NCI-H2081 treated with DMSO at 0.1 percent for 48 hours (cell line): ENCODE measurements at regions not wholly inside any gene's neighbourhood (a gene's known extent, or its start where the extent isn't known, plus 50 kb on each side); places are given as distances from the start of the nearest gene placed in this dataset.
"Not testable (repeated sequence)": the region's sequence is repeated elsewhere in the genome, so short reads cannot be mapped to it uniquely, and the experiment has no call there.

ENCODE experiments used
- DNase-seq: peaks from one replicate; lab custom pipeline; 2025; lab: John Stamatoyannopoulos, UW

- DNase-seq, result no peak
Observed at GRCh38 chr3:191869738-191870415, 408.9 kb downstream of the PYDC2 start.

- no peak for DNase-seq
Observed at GRCh38 chr3:191873736-191874135, 412.8 kb downstream of the PYDC2 start.

DNA sequence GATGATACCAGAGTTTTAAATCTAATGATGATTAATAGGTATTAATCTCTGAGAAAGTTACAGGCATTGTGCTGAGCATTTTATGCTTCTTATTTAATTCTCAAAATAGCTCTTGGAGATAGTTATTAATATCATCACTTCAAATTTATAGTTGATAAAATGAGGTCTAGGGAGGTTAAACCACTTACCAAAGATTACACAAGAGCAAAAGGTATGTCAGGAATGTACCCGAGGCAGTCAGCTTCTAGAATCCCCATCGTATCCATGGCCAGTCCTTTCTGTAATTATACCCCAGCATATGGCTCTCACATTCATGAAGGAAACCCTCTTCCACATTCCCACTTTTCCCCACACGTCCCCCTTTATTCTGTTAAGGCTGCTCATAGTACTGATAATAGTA is 421.3 kb downstream of the PYDC2 start:
- DNase-seq, result no peak

GRCh38 chr3:191884132-191884531 is 423.2 kb downstream of the PYDC2 start:
- DNase-seq, result no peak

DNA sequence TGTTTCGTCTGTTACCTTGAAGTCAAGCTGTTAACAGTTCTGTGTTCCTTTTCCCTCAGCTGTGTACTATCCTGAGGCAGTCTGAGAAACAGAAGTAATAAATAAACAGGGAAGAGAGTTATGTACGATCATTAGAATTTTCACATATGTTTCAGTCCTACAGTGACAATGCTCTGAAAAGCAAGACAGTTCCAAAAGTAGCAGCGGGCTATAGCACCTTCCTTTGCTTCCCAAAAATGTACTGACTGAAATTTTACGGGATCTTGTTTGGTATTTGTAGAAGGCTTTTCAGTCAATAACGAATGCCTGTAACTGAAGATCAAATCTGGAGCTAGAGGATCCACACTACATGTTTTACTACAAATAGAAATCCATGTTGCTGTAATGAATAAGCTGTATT is 428.1 kb downstream of the PYDC2 start:
- DNase-seq, result no peak

GRCh38 chr3:191889756-191890155 is 428.8 kb downstream of the PYDC2 start:
- DNase-seq, result no peak

DNA sequence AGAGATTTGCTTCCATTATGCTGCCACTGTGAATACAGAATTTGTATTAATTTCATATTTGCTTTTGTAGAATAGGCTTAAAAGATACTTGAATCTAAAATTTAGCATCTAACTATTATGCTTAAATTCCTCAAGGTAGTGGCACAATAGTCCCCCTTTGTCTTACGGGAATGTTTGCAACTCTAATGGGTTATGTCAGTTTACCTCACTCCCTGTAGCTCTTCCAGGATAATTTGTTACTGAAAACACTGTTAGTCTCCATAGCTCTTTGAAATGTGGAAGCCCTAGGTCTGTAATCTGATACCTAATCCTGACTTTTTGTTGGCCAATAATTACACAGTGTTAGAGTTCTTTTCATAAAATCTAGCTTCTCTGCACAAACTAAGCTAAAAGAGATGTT is 433.4 kb downstream of the PYDC2 start:
- no peak for DNase-seq

DNA sequence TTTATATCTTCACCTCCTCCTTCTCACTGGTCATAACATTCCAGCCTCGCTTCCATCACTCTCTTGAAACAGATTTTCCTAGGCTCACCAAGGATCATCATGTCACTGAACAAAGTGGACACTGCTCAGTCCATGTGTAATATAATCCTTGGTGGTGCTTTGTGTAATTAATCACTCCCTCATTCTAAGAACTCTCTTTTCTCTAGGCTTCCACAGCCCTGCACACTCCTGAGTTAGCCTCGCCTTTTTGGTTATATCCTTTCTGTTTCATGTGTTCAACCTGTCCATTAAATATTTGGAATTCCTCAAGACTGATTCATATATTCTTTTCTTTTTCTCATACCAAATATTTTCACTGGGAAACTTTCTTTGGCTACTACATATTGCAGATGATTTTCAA is 440.8 kb downstream of the PYDC2 start:
- no peak for DNase-seq

GRCh38 chr3:191912616-191913204 is 451.7 kb downstream of the PYDC2 start:
- DNase-seq, result no peak

DNA sequence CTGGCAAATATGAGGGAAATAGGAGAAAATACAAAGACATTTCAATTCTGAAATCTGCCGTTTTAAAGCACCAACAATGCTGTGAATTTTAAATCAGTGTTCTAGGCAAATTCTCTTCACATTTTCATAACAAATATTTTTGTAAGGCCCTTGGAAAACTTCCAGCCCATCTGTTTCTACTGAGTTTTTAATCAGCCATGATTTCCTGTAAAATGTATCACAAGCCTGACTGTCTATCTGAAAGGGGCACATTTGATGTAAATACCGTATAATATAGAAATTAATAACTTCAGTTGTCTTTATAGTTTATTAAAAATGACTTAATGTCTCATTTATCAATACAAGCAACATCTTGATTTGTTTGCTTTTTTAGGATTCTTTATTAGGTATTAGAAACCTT is 454.7 kb downstream of the PYDC2 start:
- DNase-seq, result no peak

GRCh38 chr3:191919491-191920026 is 458.6 kb downstream of the PYDC2 start:
- DNase-seq, result no peak

DNA sequence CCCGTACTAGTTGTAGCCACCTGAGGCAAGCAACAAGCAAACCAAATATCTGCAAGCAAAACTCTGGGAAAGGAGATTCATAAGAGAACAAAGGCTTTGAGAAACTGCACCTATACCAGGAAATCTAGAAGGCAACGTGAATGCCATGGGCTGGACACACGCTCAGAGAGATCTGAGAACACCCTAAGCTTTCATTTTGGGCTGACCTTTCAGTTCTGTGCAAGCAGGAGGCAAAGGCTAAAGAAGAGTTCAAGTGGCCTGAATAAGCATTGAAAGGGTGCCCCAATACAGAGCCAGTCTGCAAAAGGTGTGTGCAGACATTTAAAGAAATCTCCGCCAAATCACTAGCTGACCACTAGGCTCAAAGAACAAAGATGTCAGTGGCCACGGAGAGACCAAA is 461.6 kb downstream of the PYDC2 start:
- no peak for DNase-seq

- DNase-seq, result not testable (repeated sequence)
Observed at GRCh38 chr3:191927183-191927817, 466.3 kb downstream of the PYDC2 start.

- not testable (repeated sequence) for DNase-seq
Observed at GRCh38 chr3:191927998-191928397, 467.0 kb downstream of the PYDC2 start.

DNA sequence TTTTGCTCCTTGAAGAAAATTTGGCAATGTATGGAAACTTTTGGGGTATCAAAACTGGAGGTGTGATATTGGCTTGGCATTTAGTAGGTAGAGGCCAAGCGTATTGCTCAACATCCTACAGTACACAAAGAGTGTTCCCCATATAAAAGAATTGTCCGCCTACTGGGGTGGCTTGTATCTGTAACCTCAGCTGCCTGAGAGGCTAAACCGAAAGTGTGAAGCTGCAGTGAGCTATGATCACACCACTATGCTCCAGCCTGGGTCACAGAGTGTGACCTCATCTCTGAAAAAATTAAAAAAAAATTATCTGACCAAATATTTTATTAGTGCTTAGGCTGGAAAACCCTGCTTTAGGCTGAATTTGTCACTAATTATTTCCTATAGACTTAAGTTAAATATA is 483.9 kb downstream of the PYDC2 start:
- no peak for DNase-seq

DNA sequence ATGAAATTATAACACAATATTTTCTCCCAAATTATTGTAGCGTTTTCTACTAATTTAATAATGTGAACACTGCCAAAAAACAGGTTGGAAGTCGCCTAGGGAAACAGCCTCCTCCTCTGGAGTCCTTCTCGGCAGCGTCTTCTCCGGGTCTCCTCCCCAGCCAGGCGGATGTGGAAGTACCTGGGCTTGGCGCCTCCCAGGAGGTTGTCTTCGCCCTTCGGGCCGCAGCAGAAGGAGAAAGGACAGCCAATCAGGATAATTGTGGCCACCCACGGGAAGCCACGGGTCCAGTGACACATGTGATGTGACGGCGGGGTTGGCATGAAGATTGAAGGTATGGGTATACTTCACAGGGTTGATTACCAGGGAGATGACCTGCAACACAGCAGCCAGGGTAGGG is 491.2 kb downstream of the PYDC2 start:
- DNase-seq, result no peak

GRCh38 chr3:191952609-191953008 is 491.6 kb downstream of the PYDC2 start:
- no peak for DNase-seq

- no peak for DNase-seq
Observed at GRCh38 chr3:191958980-191959671, 498.2 kb downstream of the PYDC2 start.

DNA sequence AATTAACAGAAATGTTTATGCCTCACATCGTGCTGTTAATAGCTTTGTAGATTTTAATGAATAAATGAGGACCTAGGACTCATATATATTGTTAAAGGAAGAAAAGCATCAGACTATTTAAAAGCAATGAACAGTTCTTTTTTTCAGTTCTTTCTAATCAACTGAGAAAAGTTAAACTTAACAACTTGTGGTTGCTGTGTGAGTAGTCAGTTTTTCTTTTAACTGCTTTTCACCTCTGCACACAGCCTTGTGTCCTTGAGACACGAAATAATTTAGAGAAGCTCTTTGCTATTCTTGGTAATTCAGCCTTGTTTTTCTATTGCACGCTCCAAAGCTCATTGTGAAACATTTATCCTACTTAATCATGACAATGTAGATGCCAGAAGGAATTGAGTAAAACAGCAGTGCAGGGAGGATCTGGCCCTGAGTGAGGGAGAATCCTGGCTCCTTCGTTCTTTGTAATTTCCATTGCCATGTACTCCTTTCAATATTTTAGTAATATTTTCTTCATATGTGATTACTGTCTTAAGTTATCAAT is 499.0 kb downstream of the PYDC2 start:
- DNase-seq, result no peak

DNA sequence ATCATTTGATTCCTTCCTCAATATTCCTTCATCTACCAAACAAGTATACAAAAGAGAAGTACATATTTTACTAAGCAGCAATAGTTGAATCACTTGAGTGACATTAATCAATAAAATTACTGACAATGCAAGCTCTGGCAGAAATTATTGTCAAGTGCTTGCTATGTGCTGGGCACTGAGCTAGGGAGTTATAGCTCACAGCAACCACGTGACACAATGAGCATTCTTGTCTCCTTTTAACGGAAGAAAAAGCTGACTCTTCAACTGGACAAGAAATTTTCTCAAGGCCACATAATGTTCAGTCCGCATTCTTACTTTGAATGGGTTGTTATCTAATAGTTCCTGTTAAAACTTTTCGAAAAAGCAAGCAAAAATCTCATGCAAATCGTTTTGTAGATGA is 500.1 kb downstream of the PYDC2 start:
- no peak for DNase-seq

GRCh38 chr3:191961529-191961928 is 500.6 kb downstream of the PYDC2 start:
- DNase-seq, result no peak

DNA sequence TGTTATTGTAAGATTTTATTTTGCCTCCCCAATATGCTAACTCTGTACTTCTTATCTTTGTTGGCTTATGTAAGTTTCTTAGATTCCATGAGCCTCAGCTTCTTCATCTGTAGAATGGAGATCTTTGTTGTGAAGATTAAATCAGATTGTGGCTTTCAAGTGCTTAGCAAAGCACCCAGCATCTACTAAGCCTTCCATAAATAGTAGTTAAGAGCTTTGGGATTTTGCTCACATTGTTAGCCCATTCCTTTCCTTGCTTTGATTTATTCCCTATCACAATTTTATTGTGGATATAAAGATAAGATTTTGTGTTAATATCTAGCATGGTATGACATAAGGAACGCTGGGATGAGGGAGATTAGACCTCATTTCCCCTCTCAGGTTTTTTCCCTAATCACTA is 501.4 kb downstream of the PYDC2 start:
- no peak for DNase-seq
